ENCODE measurements at regions not wholly inside any gene's neighbourhood (a gene's known extent, or its start where the extent isn't known, plus 50 kb on each side); places are given as distances from the start of the nearest gene placed in this dataset.
"Not testable (repeated sequence)": the region's sequence is repeated elsewhere in the genome, so short reads cannot be mapped to it uniquely, and the experiment has no call there.

GRCh38 chr10:111303887-111304286, 227.1 kb downstream of the ADRA2A start:
- FAIRE-seq, result no peak
- DNase-seq (ENCODE audit: insufficient read length, low spot score), result no peak
- TF ChIP-seq SPI1 (IDR thresholded peaks at IDR 0.05; ENCODE audit: low read depth, low read length), result no peak
- TF ChIP-seq PAX5 (IDR thresholded peaks at IDR 0.05; ENCODE audit: insufficient read depth, low read length, severe bottlenecking), result no peak
- TF ChIP-seq POLR2AphosphoS5 (IDR thresholded peaks at IDR 0.05; ENCODE audit: low read depth, low read length), result no peak
- no peak for TF ChIP-seq POLR2A (IDR thresholded peaks at IDR 0.05; ENCODE audit: low read depth, low read length)
- TF ChIP-seq TAF1 (IDR thresholded peaks at IDR 0.05; ENCODE audit: low read depth, low read length), result no peak
- TF ChIP-seq POU2F2 (IDR thresholded peaks at IDR 0.05; ENCODE audit: low read depth, low read length), result no peak

GRCh38 chr10:111316722-111317212, 239.9 kb downstream of the ADRA2A start:
- TF ChIP-seq TAF1 (IDR thresholded peaks at IDR 0.05; ENCODE audit: low read depth, low read length) (no peak), POLR2A (IDR thresholded peaks at IDR 0.05; ENCODE audit: low read depth, low read length) (no peak), PAX5 (IDR thresholded peaks at IDR 0.05; ENCODE audit: insufficient read depth, low read length, severe bottlenecking) (no peak), SPI1 (IDR thresholded peaks at IDR 0.05; ENCODE audit: low read depth, low read length) (no peak), POU2F2 (IDR thresholded peaks at IDR 0.05; ENCODE audit: low read depth, low read length) (no peak), POLR2AphosphoS5 (IDR thresholded peaks at IDR 0.05; ENCODE audit: low read depth, low read length) (no peak)
- DNase-seq (ENCODE audit: insufficient read length, low spot score) (no peak), FAIRE-seq (no peak)

GRCh38 chr10:111319866-111320265, 243.0 kb downstream of the ADRA2A start:
- TF ChIP-seq POLR2A (IDR thresholded peaks at IDR 0.05; ENCODE audit: low read depth, low read length) (no peak), PAX5 (IDR thresholded peaks at IDR 0.05; ENCODE audit: insufficient read depth, low read length, severe bottlenecking) (no peak), TAF1 (IDR thresholded peaks at IDR 0.05; ENCODE audit: low read depth, low read length) (no peak), SPI1 (IDR thresholded peaks at IDR 0.05; ENCODE audit: low read depth, low read length) (no peak), POLR2AphosphoS5 (IDR thresholded peaks at IDR 0.05; ENCODE audit: low read depth, low read length) (no peak), POU2F2 (IDR thresholded peaks at IDR 0.05; ENCODE audit: low read depth, low read length) (no peak)
- no peak for FAIRE-seq
- no peak for DNase-seq (ENCODE audit: insufficient read length, low spot score)

GRCh38 chr10:111323389-111323966, 246.6 kb downstream of the ADRA2A start:
- FAIRE-seq (no peak), DNase-seq (ENCODE audit: insufficient read length, low spot score) (no peak)
- TF ChIP-seq SPI1 (IDR thresholded peaks at IDR 0.05; ENCODE audit: low read depth, low read length) (no peak), POLR2AphosphoS5 (IDR thresholded peaks at IDR 0.05; ENCODE audit: low read depth, low read length) (no peak)

GRCh38 chr10:111332174-111332573, 255.3 kb downstream of the ADRA2A start:
- not testable (repeated sequence) for FAIRE-seq; DNase-seq (ENCODE audit: insufficient read length, low spot score)

GRCh38 chr10:111335826-111336225, 259.0 kb downstream of the ADRA2A start:
- DNase-seq (ENCODE audit: insufficient read length, low spot score) (no peak), FAIRE-seq (no peak)
- TF ChIP-seq SPI1 (IDR thresholded peaks at IDR 0.05; ENCODE audit: low read depth, low read length) (no peak), POLR2AphosphoS5 (IDR thresholded peaks at IDR 0.05; ENCODE audit: low read depth, low read length) (no peak), PAX5 (IDR thresholded peaks at IDR 0.05; ENCODE audit: insufficient read depth, low read length, severe bottlenecking) (no peak), TAF1 (IDR thresholded peaks at IDR 0.05; ENCODE audit: low read depth, low read length) (no peak), POLR2A (IDR thresholded peaks at IDR 0.05; ENCODE audit: low read depth, low read length) (no peak), POU2F2 (IDR thresholded peaks at IDR 0.05; ENCODE audit: low read depth, low read length) (no peak)

- TF ChIP-seq SPI1 (IDR thresholded peaks at IDR 0.05; ENCODE audit: low read depth, low read length), result no peak
- no peak for TF ChIP-seq POU2F2 (IDR thresholded peaks at IDR 0.05; ENCODE audit: low read depth, low read length)
- TF ChIP-seq POLR2AphosphoS5 (IDR thresholded peaks at IDR 0.05; ENCODE audit: low read depth, low read length), result no peak
- no peak for TF ChIP-seq TAF1 (IDR thresholded peaks at IDR 0.05; ENCODE audit: low read depth, low read length)
- no peak for TF ChIP-seq PAX5 (IDR thresholded peaks at IDR 0.05; ENCODE audit: insufficient read depth, low read length, severe bottlenecking)
- no peak for TF ChIP-seq POLR2A (IDR thresholded peaks at IDR 0.05; ENCODE audit: low read depth, low read length)
- DNase-seq (ENCODE audit: insufficient read length, low spot score) (no peak), FAIRE-seq (no peak)
These were observed 261.2 kb downstream of the ADRA2A start for GRCh38 chr10:111338035-111338434.

- DNase-seq (ENCODE audit: insufficient read length, low spot score) (peak; percentile 2), FAIRE-seq (no peak)
- TF ChIP-seq PAX5 (IDR thresholded peaks at IDR 0.05; ENCODE audit: insufficient read depth, low read length, severe bottlenecking) (no peak), TAF1 (IDR thresholded peaks at IDR 0.05; ENCODE audit: low read depth, low read length) (no peak), POU2F2 (IDR thresholded peaks at IDR 0.05; ENCODE audit: low read depth, low read length) (peak; percentile 57; the same call in 1 of the 2 replicates), SPI1 (IDR thresholded peaks at IDR 0.05; ENCODE audit: low read depth, low read length) (peak; percentile 72), POLR2A (IDR thresholded peaks at IDR 0.05; ENCODE audit: low read depth, low read length) (no peak), POLR2AphosphoS5 (IDR thresholded peaks at IDR 0.05; ENCODE audit: low read depth, low read length) (no peak)
These were observed 262.0 kb downstream of the ADRA2A start for GRCh38 chr10:111338805-111339204.

GRCh38 chr10:111344804-111345203, 268.0 kb downstream of the ADRA2A start:
- TF ChIP-seq POLR2AphosphoS5 (IDR thresholded peaks at IDR 0.05; ENCODE audit: low read depth, low read length), result no peak
- no peak for TF ChIP-seq TAF1 (IDR thresholded peaks at IDR 0.05; ENCODE audit: low read depth, low read length)
- no peak for TF ChIP-seq POLR2A (IDR thresholded peaks at IDR 0.05; ENCODE audit: low read depth, low read length)
- FAIRE-seq (no peak), DNase-seq (ENCODE audit: insufficient read length, low spot score) (no peak)

GRCh38 chr10:111347386-111348013, 270.7 kb downstream of the ADRA2A start:
- FAIRE-seq (no peak), DNase-seq (ENCODE audit: insufficient read length, low spot score) (no peak)
- TF ChIP-seq TAF1 (IDR thresholded peaks at IDR 0.05; ENCODE audit: low read depth, low read length), result no peak

Measured in GM12891 (cell line).